ENCODE measurements at regions not wholly inside any gene's neighbourhood (a gene's known extent, or its start where the extent isn't known, plus 50 kb on each side); places are given as distances from the start of the nearest gene placed in this dataset.
"Not testable (repeated sequence)": the region's sequence is repeated elsewhere in the genome, so short reads cannot be mapped to it uniquely, and the experiment has no call there.

DNA sequence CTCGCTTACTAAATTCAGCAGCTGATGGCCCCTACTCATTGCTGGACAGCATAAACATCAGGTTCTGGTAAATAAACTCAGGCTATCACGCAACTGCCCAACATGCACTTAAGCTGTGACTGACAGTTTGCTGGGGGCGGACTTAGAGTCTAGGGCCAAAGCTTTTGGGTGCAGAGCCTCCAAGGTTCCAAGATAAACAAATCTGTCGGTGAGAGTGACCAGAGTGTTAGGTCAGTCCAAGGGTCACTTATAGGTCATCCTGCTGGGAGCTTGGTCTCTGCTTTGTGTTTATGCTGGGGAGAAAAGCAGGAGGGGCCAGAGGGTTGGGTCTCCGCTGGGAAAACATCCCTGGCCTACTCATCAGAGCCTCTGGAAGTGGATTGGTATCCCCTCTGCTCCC lies 188.6 kb upstream of the GATA6 start:
- H3K4me3 Mint-ChIP-seq, result no peak overlapping the region
- H3K4me1 Mint-ChIP-seq, result peaks cover 16% of the 10 kb centered on the region
- no peak for ATAC-seq
- no peak for DNase-seq (ENCODE audit: low spot score)
- no peaks in the 10 kb centered on the region for H3K36me3 Mint-ChIP-seq
- ChIA-PET CTCF (interaction anchor here (1.7 kb wide), 1 partner anchor 17 kb away, joined by 7 read pairs; no protein-coding TSS in a partner anchor), POLR2A (no interaction called here)
- peaks cover 5% of the 10 kb centered on the region; the same call in 1 of the 2 replicates for H3K9me3 Mint-ChIP-seq
- H3K27ac Mint-ChIP-seq, result no peak overlapping the region
- no peak for TF ChIP-seq NR1H2 (CRISPR knock-in tag; IDR thresholded peaks at IDR 0.05)
- TF ChIP-seq RORB (CRISPR knock-in tag; IDR thresholded peaks at IDR 0.05), result no peak
- no peak for TF ChIP-seq RELA (CRISPR knock-in tag; IDR thresholded peaks at IDR 0.05; ENCODE audit: borderline replicate concordance)
- TF ChIP-seq, protein P1, sequence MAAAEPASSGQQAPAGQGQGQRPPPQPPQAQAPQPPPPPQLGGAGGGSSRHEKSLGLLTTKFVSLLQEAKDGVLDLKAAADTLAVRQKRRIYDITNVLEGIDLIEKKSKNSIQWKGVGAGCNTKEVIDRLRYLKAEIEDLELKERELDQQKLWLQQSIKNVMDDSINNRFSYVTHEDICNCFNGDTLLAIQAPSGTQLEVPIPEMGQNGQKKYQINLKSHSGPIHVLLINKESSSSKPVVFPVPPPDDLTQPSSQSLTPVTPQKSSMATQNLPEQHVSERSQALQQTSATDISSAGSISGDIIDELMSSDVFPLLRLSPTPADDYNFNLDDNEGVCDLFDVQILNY (CRISPR knock-in tag; IDR thresholded peaks at IDR 0.05), result no peak
- TF ChIP-seq NFYB (CRISPR knock-in tag; conservative IDR thresholded peaks at IDR 0.05; ENCODE audit: low read depth), result no peak
- TF ChIP-seq TEAD4 (CRISPR knock-in tag; IDR thresholded peaks at IDR 0.05), result no peak
- no peak for TF ChIP-seq CREM (CRISPR knock-in tag; IDR thresholded peaks at IDR 0.05)
- no peak for TF ChIP-seq ZBTB21 (CRISPR knock-in tag; IDR thresholded peaks at IDR 0.05; ENCODE audit: borderline replicate concordance)
- TF ChIP-seq FOXK1 (CRISPR knock-in tag; IDR thresholded peaks at IDR 0.05), result no peak
- TF ChIP-seq, protein P2, sequence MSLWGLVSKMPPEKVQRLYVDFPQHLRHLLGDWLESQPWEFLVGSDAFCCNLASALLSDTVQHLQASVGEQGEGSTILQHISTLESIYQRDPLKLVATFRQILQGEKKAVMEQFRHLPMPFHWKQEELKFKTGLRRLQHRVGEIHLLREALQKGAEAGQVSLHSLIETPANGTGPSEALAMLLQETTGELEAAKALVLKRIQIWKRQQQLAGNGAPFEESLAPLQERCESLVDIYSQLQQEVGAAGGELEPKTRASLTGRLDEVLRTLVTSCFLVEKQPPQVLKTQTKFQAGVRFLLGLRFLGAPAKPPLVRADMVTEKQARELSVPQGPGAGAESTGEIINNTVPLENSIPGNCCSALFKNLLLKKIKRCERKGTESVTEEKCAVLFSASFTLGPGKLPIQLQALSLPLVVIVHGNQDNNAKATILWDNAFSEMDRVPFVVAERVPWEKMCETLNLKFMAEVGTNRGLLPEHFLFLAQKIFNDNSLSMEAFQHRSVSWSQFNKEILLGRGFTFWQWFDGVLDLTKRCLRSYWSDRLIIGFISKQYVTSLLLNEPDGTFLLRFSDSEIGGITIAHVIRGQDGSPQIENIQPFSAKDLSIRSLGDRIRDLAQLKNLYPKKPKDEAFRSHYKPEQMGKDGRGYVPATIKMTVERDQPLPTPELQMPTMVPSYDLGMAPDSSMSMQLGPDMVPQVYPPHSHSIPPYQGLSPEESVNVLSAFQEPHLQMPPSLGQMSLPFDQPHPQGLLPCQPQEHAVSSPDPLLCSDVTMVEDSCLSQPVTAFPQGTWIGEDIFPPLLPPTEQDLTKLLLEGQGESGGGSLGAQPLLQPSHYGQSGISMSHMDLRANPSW (CRISPR knock-in tag; conservative IDR thresholded peaks at IDR 0.05; ENCODE audit: low read depth), result no peak
- TF ChIP-seq, protein P3, sequence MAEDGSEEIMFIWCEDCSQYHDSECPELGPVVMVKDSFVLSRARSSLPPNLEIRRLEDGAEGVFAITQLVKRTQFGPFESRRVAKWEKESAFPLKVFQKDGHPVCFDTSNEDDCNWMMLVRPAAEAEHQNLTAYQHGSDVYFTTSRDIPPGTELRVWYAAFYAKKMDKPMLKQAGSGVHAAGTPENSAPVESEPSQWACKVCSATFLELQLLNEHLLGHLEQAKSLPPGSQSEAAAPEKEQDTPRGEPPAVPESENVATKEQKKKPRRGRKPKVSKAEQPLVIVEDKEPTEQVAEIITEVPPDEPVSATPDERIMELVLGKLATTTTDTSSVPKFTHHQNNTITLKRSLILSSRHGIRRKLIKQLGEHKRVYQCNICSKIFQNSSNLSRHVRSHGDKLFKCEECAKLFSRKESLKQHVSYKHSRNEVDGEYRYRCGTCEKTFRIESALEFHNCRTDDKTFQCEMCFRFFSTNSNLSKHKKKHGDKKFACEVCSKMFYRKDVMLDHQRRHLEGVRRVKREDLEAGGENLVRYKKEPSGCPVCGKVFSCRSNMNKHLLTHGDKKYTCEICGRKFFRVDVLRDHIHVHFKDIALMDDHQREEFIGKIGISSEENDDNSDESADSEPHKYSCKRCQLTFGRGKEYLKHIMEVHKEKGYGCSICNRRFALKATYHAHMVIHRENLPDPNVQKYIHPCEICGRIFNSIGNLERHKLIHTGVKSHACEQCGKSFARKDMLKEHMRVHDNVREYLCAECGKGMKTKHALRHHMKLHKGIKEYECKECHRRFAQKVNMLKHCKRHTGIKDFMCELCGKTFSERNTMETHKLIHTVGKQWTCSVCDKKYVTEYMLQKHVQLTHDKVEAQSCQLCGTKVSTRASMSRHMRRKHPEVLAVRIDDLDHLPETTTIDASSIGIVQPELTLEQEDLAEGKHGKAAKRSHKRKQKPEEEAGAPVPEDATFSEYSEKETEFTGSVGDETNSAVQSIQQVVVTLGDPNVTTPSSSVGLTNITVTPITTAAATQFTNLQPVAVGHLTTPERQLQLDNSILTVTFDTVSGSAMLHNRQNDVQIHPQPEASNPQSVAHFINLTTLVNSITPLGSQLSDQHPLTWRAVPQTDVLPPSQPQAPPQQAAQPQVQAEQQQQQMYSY (CRISPR knock-in tag; IDR thresholded peaks at IDR 0.05), result no peak
- TF ChIP-seq ZNF121 (CRISPR knock-in tag; IDR thresholded peaks at IDR 0.05), result no peak
- TF ChIP-seq ZNF219 (CRISPR knock-in tag; IDR thresholded peaks at IDR 0.05; ENCODE audit: borderline replicate concordance), result no peak
- TF ChIP-seq, protein P4, sequence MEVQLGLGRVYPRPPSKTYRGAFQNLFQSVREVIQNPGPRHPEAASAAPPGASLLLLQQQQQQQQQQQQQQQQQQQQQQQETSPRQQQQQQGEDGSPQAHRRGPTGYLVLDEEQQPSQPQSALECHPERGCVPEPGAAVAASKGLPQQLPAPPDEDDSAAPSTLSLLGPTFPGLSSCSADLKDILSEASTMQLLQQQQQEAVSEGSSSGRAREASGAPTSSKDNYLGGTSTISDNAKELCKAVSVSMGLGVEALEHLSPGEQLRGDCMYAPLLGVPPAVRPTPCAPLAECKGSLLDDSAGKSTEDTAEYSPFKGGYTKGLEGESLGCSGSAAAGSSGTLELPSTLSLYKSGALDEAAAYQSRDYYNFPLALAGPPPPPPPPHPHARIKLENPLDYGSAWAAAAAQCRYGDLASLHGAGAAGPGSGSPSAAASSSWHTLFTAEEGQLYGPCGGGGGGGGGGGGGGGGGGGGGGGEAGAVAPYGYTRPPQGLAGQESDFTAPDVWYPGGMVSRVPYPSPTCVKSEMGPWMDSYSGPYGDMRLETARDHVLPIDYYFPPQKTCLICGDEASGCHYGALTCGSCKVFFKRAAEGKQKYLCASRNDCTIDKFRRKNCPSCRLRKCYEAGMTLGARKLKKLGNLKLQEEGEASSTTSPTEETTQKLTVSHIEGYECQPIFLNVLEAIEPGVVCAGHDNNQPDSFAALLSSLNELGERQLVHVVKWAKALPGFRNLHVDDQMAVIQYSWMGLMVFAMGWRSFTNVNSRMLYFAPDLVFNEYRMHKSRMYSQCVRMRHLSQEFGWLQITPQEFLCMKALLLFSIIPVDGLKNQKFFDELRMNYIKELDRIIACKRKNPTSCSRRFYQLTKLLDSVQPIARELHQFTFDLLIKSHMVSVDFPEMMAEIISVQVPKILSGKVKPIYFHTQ (CRISPR knock-in tag; IDR thresholded peaks at IDR 0.05), result no peak
- TF ChIP-seq, protein P5, sequence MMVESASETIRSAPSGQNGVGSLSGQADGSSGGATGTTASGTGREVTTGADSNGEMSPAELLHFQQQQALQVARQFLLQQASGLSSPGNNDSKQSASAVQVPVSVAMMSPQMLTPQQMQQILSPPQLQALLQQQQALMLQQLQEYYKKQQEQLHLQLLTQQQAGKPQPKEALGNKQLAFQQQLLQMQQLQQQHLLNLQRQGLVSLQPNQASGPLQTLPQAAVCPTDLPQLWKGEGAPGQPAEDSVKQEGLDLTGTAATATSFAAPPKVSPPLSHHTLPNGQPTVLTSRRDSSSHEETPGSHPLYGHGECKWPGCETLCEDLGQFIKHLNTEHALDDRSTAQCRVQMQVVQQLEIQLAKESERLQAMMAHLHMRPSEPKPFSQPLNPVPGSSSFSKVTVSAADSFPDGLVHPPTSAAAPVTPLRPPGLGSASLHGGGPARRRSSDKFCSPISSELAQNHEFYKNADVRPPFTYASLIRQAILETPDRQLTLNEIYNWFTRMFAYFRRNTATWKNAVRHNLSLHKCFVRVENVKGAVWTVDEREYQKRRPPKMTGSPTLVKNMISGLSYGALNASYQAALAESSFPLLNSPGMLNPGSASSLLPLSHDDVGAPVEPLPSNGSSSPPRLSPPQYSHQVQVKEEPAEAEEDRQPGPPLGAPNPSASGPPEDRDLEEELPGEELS (CRISPR knock-in tag; IDR thresholded peaks at IDR 0.05), result no peak
- no peak for TF ChIP-seq TCF7 (CRISPR knock-in tag; IDR thresholded peaks at IDR 0.05; ENCODE audit: low read depth)
- no peak for TF ChIP-seq ESRRA (CRISPR knock-in tag; IDR thresholded peaks at IDR 0.05; ENCODE audit: borderline replicate concordance)
- H3K27me3 Mint-ChIP-seq (ENCODE audit: low read depth), result no peaks in the 10 kb centered on the region

DNA sequence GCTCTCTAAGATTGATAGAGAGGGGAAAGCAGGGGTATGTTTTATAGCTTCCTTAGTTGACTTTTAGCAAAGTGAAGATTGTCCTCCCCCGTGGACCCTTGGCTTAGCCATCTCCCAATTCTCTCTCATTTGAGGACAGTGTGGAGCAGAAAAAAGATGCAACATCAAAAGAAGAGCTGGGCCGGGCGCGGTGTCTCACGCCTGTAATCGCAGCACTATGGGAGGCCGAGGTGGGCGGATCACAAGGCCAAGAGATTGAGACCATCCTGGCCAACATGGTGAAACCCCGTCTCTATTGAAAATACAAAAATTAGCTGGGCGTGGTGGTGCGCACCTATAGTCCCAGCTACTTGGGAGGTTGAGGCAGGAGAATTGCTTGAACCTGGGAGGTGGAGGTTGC lies 187.9 kb upstream of the GATA6 start:
- H3K27me3 Mint-ChIP-seq (ENCODE audit: low read depth); H3K4me3 Mint-ChIP-seq; H3K9me3 Mint-ChIP-seq; H3K27ac Mint-ChIP-seq; ATAC-seq; H3K36me3 Mint-ChIP-seq; DNase-seq (ENCODE audit: low spot score); POLR2A ChIA-PET: not testable (repeated sequence)
- CTCF ChIA-PET, result interaction anchor here (0.7 to 1.7 kb wide), 2 partner anchors 16 to 69 kb away, joined by 3 to 7 read pairs; no protein-coding TSS in a partner anchor
- H3K4me1 Mint-ChIP-seq, result peaks cover 16% of the 10 kb centered on the region
